Body of pancreas (tissue), 4 donors: ENCODE measurements at regions not wholly inside any gene's neighbourhood (a gene's known extent, or its start where the extent isn't known, plus 50 kb on each side); places are given as distances from the start of the nearest gene placed in this dataset.

Experiments
- POLR2A ChIP-seq, 3 donors: fragments of 450-650 bp; IDR thresholded peaks; one replicate each; pipeline ENCODE4 v1.6.1; 2016; ENCODE audit warnings: antibody characterized with exemption in 3 of 3, mild to moderate bottlenecking in 2 of 3
- TF ChIP-seq, protein P1 (sequence below), 7 experiments: fragments of 450-650 bp in 4 of 7; fragments of 200-600 bp in 3 of 7; sonication (generic) in 3 of 7; IDR thresholded peaks; one replicate each; pipeline ENCODE4 v1.5.1; 2016 to 2019; ENCODE audit warnings: antibody characterized with exemption in 7 of 7

- TF ChIP-seq, protein P1, sequence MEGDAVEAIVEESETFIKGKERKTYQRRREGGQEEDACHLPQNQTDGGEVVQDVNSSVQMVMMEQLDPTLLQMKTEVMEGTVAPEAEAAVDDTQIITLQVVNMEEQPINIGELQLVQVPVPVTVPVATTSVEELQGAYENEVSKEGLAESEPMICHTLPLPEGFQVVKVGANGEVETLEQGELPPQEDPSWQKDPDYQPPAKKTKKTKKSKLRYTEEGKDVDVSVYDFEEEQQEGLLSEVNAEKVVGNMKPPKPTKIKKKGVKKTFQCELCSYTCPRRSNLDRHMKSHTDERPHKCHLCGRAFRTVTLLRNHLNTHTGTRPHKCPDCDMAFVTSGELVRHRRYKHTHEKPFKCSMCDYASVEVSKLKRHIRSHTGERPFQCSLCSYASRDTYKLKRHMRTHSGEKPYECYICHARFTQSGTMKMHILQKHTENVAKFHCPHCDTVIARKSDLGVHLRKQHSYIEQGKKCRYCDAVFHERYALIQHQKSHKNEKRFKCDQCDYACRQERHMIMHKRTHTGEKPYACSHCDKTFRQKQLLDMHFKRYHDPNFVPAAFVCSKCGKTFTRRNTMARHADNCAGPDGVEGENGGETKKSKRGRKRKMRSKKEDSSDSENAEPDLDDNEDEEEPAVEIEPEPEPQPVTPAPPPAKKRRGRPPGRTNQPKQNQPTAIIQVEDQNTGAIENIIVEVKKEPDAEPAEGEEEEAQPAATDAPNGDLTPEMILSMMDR (IDR thresholded peaks at IDR 0.05), result no peak
- TF ChIP-seq POLR2A (IDR thresholded peaks at IDR 0.05), result no peak
Observed at GRCh38 chr11:133681901-133682300, 149.6 kb upstream of the OPCML start.
